Fibroblast of the aortic adventitia (primary cell): ENCODE measurements at regions not wholly inside any gene's neighbourhood (a gene's known extent, or its start where the extent isn't known, plus 50 kb on each side); places are given as distances from the start of the nearest gene placed in this dataset.

ENCODE experiments used
- DNase-seq: peaks from one replicate; pipeline ENCODE4 v3.0.0-alpha.2; 2010; ENCODE audit warnings: low read depth
- H3K4me3 ChIP-seq: 2 replicates; pipeline ENCODE4 v1.5.1; 2011; ENCODE audit warnings: low read depth, mild to moderate bottlenecking, control low read depth, low read length, moderate library complexity
- TF ChIP-seq, protein P1 (sequence below): IDR thresholded peaks from 2 replicates; pipeline ENCODE4 v1.5.1; 2011; ENCODE audit warnings: mild to moderate bottlenecking, low read length, control low read depth, inconsistent platforms; ENCODE audit not compliant: insufficient read depth

- no peak for DNase-seq
- TF ChIP-seq, protein P1, sequence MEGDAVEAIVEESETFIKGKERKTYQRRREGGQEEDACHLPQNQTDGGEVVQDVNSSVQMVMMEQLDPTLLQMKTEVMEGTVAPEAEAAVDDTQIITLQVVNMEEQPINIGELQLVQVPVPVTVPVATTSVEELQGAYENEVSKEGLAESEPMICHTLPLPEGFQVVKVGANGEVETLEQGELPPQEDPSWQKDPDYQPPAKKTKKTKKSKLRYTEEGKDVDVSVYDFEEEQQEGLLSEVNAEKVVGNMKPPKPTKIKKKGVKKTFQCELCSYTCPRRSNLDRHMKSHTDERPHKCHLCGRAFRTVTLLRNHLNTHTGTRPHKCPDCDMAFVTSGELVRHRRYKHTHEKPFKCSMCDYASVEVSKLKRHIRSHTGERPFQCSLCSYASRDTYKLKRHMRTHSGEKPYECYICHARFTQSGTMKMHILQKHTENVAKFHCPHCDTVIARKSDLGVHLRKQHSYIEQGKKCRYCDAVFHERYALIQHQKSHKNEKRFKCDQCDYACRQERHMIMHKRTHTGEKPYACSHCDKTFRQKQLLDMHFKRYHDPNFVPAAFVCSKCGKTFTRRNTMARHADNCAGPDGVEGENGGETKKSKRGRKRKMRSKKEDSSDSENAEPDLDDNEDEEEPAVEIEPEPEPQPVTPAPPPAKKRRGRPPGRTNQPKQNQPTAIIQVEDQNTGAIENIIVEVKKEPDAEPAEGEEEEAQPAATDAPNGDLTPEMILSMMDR = no peak
- H3K4me3 ChIP-seq = no peak overlapping the region
Measured at GRCh38 chr2:6700335-6700734, 165.4 kb downstream of the CMPK2 start.

- no peak for DNase-seq
- H3K4me3 ChIP-seq = no peak overlapping the region
- TF ChIP-seq, protein P1 = no peak
Measured at GRCh38 chr2:6704077-6704476, 161.6 kb downstream of the CMPK2 start.

DNA sequence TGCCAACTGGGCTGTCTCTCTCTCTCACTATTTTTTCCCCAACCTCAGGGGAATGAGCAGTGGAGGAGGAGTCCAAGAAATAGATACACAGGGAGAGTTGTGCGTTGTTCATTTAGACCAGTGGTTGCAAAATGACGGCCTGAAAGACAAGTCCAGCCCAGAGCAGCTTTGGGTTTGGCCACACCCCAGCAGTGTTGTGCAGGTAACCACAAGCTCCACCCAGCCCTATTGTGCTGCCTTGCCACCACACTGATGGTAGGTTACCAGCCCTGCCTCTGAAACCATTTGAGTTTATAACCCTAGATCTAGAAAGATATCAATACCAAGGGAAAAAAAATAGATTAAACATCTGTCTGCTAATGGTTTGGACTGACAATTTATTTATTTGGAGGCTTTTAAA, 144.3 kb downstream of the CMPK2 start:
- DNase-seq = no peak
- TF ChIP-seq, protein P1 = no peak
- H3K4me3 ChIP-seq = no peak overlapping the region

DNA sequence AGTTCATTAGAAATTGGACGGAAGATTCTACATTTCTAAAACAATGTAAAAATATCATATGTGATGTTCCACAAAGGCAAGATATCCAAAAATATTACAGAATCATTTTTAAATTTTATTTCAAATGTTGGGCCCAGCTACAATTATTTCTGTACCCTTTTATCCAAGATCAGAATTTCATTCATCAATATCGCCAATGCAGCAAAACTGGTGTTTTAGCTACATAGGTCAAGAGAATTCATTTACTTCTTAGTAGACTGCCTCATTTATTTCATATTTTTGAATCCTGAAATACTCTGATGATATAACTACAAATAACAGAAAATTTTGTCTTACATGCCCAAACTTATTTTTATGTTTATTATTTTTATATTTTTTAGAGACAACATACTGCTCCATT, 143.1 kb downstream of the CMPK2 start:
- TF ChIP-seq, protein P1 = no peak
- no peak for DNase-seq
- H3K4me3 ChIP-seq = no peak overlapping the region

DNA sequence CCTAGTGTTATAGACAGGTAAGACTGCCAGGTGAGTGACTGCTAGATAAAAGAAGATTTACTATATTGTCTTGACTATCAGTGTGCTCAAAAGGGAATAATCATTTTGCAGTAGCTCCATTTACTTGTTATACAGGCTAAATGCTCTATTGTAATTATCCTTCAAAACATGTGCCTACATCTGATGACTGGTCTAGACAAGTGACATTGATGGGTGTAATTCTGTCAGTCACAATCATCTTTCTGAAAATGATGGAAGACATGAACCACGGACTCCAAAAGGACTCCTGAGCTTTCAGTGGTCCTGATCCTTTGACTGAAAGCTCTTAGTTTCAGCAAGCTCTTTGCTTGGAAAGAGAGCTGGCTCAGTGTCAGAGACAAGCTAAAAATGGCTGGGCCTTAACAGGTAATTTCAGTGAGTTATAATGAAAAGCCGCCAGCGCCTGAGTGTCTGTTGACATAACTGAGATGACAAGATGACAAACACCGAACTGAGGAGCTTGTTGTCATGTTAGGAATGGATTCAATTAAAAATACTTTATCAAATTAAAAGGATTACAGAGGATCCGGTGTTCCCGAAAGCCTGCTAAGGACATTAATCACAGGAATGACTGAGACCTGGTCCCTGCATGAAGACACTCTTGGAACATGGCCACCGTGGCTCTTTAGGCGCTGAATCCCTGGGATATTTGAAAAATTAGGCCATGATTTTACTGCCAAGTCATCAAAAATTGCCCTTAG, 141.7 kb downstream of the CMPK2 start:
- no peak for DNase-seq
- no peak overlapping the region for H3K4me3 ChIP-seq
- TF ChIP-seq, protein P1 = no peak

- TF ChIP-seq, protein P1 = no peak
- DNase-seq = no peak
- no peak overlapping the region for H3K4me3 ChIP-seq
Measured at GRCh38 chr2:6724605-6725140, 141.0 kb downstream of the CMPK2 start.
